ENCODE measurements at regions not wholly inside any gene's neighbourhood (a gene's known extent, or its start where the extent isn't known, plus 50 kb on each side); places are given as distances from the start of the nearest gene placed in this dataset.
A peak's percentile ranks its signal among the peaks of the same experiment; 100 is the strongest.
"Not testable (repeated sequence)": the region's sequence is repeated elsewhere in the genome, so short reads cannot be mapped to it uniquely, and the experiment has no call there.

- H3K9me3 ChIP-seq (ENCODE audit: control insufficient read depth, insufficient read depth, low read depth, low read length); H3K27ac ChIP-seq (ENCODE audit: insufficient read depth, low read length); H3K27me3 ChIP-seq (ENCODE audit: control insufficient read depth, insufficient read depth, low read length); H3K36me3 ChIP-seq (ENCODE audit: control insufficient read depth, insufficient read depth, low read length); H3K9ac ChIP-seq (ENCODE audit: insufficient read depth, low read length); H3K79me2 ChIP-seq (ENCODE audit: control insufficient read depth, insufficient read depth, low read length); DNase-seq (ENCODE audit: low read depth in 2 of 2); H2AFZ ChIP-seq (ENCODE audit: low read length); H3K4me2 ChIP-seq (ENCODE audit: extremely low read depth, insufficient read depth, low read length); H3K4me3 ChIP-seq (replicated peaks in 1 of 4; ENCODE audit: control extremely low read depth in 1 of 4, insufficient read depth in 1 of 4, low read depth in 3 of 4, low read length in 4 of 4); H3K4me1 ChIP-seq (ENCODE audit: control insufficient read depth, extremely low read depth, insufficient read depth, low read length); H4K20me1 ChIP-seq (ENCODE audit: control insufficient read depth, extremely low read depth, insufficient read depth, low read length): not testable (repeated sequence)
Measured at GRCh38 chr2:111380733-111381439, 260.2 kb downstream of the BCL2L11 start.

DNA sequence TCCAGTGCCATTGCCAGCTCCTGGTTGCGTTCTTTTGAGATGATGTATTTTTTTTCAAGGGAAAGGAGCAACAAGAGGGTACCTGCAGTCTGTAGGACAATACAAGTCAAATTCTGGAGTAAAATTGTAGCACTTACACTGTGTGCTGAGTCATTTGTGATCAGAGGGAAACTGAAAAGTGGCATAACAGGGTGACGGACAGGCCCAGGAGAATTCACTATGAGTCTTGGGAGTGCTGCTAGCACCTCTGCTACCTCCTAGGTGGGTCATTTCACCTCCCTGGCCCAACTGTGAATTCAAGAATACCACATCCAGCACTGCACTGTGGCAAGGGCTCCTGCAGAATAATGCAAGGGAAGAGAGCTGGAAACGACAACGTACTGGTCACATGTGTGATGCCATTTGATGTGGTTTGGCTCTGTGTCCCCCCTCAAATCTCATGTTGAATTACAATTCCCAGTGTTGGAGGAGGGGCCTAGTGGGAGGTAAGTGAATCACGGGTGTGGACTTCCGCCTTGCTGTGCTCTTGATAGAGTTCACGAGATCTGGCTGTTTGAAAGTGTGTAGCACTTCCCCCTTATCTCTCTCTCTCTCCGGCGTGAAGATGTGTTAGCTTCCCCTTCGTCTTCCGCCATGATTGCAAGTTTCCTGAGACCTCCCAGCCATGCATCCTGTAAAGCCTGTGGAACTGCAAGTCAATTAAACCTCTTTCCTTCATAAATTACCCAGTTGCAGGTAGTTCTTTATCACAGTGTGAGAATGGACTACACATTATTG lies 261.0 kb downstream of the BCL2L11 start:
- not testable (repeated sequence) for H3K9me3 ChIP-seq (ENCODE audit: control insufficient read depth, insufficient read depth, low read depth, low read length); H3K9ac ChIP-seq (ENCODE audit: insufficient read depth, low read length); H3K27ac ChIP-seq (ENCODE audit: insufficient read depth, low read length); H3K4me1 ChIP-seq (ENCODE audit: control insufficient read depth, extremely low read depth, insufficient read depth, low read length); H2AFZ ChIP-seq (ENCODE audit: low read length); H3K4me2 ChIP-seq (ENCODE audit: extremely low read depth, insufficient read depth, low read length); H3K27me3 ChIP-seq (ENCODE audit: control insufficient read depth, insufficient read depth, low read length); H4K20me1 ChIP-seq (ENCODE audit: control insufficient read depth, extremely low read depth, insufficient read depth, low read length); H3K4me3 ChIP-seq (replicated peaks in 1 of 4; ENCODE audit: control extremely low read depth in 1 of 4, insufficient read depth in 1 of 4, low read depth in 3 of 4, low read length in 4 of 4); H3K79me2 ChIP-seq (ENCODE audit: control insufficient read depth, insufficient read depth, low read length); DNase-seq (ENCODE audit: low read depth in 2 of 2); H3K36me3 ChIP-seq (ENCODE audit: control insufficient read depth, insufficient read depth, low read length)

- not testable (repeated sequence) for H3K27ac ChIP-seq (ENCODE audit: insufficient read depth, low read length); H3K4me2 ChIP-seq (ENCODE audit: extremely low read depth, insufficient read depth, low read length)
Measured at GRCh38 chr2:111382507-111382906, 261.8 kb downstream of the BCL2L11 start.

GRCh38 chr2:111383311-111383710 lies 262.6 kb downstream of the BCL2L11 start:
- not testable (repeated sequence) for H3K79me2 ChIP-seq (ENCODE audit: control insufficient read depth, insufficient read depth, low read length); H3K36me3 ChIP-seq (ENCODE audit: control insufficient read depth, insufficient read depth, low read length); H3K9ac ChIP-seq (ENCODE audit: insufficient read depth, low read length); H2AFZ ChIP-seq (ENCODE audit: low read length); H4K20me1 ChIP-seq (ENCODE audit: control insufficient read depth, extremely low read depth, insufficient read depth, low read length); DNase-seq (ENCODE audit: low read depth in 2 of 2); H3K4me1 ChIP-seq (ENCODE audit: control insufficient read depth, extremely low read depth, insufficient read depth, low read length); H3K9me3 ChIP-seq (ENCODE audit: control insufficient read depth, insufficient read depth, low read depth, low read length); H3K4me3 ChIP-seq (replicated peaks in 1 of 4; ENCODE audit: control extremely low read depth in 1 of 4, insufficient read depth in 1 of 4, low read depth in 3 of 4, low read length in 4 of 4); H3K4me2 ChIP-seq (ENCODE audit: extremely low read depth, insufficient read depth, low read length); H3K27me3 ChIP-seq (ENCODE audit: control insufficient read depth, insufficient read depth, low read length); H3K27ac ChIP-seq (ENCODE audit: insufficient read depth, low read length)

More at GRCh38 chr2:111382507-111382906, 261.8 kb downstream of the BCL2L11 start:
- not testable (repeated sequence) for H3K9ac ChIP-seq (ENCODE audit: insufficient read depth, low read length); H4K20me1 ChIP-seq (ENCODE audit: control insufficient read depth, extremely low read depth, insufficient read depth, low read length); DNase-seq (ENCODE audit: low read depth in 2 of 2); H3K27me3 ChIP-seq (ENCODE audit: control insufficient read depth, insufficient read depth, low read length); H3K9me3 ChIP-seq (ENCODE audit: control insufficient read depth, insufficient read depth, low read depth, low read length); H2AFZ ChIP-seq (ENCODE audit: low read length); H3K4me1 ChIP-seq (ENCODE audit: control insufficient read depth, extremely low read depth, insufficient read depth, low read length); H3K4me3 ChIP-seq (replicated peaks in 1 of 4; ENCODE audit: control extremely low read depth in 1 of 4, insufficient read depth in 1 of 4, low read depth in 3 of 4, low read length in 4 of 4); H3K36me3 ChIP-seq (ENCODE audit: control insufficient read depth, insufficient read depth, low read length); H3K79me2 ChIP-seq (ENCODE audit: control insufficient read depth, insufficient read depth, low read length)

GRCh38 chr2:111385226-111385957 lies 264.7 kb downstream of the BCL2L11 start:
- H3K27me3 ChIP-seq (ENCODE audit: control insufficient read depth, insufficient read depth, low read length); H3K79me2 ChIP-seq (ENCODE audit: control insufficient read depth, insufficient read depth, low read length); H3K9ac ChIP-seq (ENCODE audit: insufficient read depth, low read length); H3K9me3 ChIP-seq (ENCODE audit: control insufficient read depth, insufficient read depth, low read depth, low read length); H2AFZ ChIP-seq (ENCODE audit: low read length); H3K4me1 ChIP-seq (ENCODE audit: control insufficient read depth, extremely low read depth, insufficient read depth, low read length); H3K27ac ChIP-seq (ENCODE audit: insufficient read depth, low read length); H3K36me3 ChIP-seq (ENCODE audit: control insufficient read depth, insufficient read depth, low read length); H4K20me1 ChIP-seq (ENCODE audit: control insufficient read depth, extremely low read depth, insufficient read depth, low read length); H3K4me3 ChIP-seq (replicated peaks in 1 of 4; ENCODE audit: control extremely low read depth in 1 of 4, insufficient read depth in 1 of 4, low read depth in 3 of 4, low read length in 4 of 4); H3K4me2 ChIP-seq (ENCODE audit: extremely low read depth, insufficient read depth, low read length): not testable (repeated sequence)
- DNase-seq (ENCODE audit: low read depth in 2 of 2) = peak in 1 of 2 donors; percentile 56

- H3K4me3 ChIP-seq (replicated peaks in 1 of 4; ENCODE audit: control extremely low read depth in 1 of 4, insufficient read depth in 1 of 4, low read depth in 3 of 4, low read length in 4 of 4); H2AFZ ChIP-seq (ENCODE audit: low read length); H3K9ac ChIP-seq (ENCODE audit: insufficient read depth, low read length); H3K79me2 ChIP-seq (ENCODE audit: control insufficient read depth, insufficient read depth, low read length); H3K27ac ChIP-seq (ENCODE audit: insufficient read depth, low read length); H3K36me3 ChIP-seq (ENCODE audit: control insufficient read depth, insufficient read depth, low read length); H3K9me3 ChIP-seq (ENCODE audit: control insufficient read depth, insufficient read depth, low read depth, low read length); H3K4me1 ChIP-seq (ENCODE audit: control insufficient read depth, extremely low read depth, insufficient read depth, low read length); H3K4me2 ChIP-seq (ENCODE audit: extremely low read depth, insufficient read depth, low read length); H3K27me3 ChIP-seq (ENCODE audit: control insufficient read depth, insufficient read depth, low read length); H4K20me1 ChIP-seq (ENCODE audit: control insufficient read depth, extremely low read depth, insufficient read depth, low read length): not testable (repeated sequence)
- DNase-seq (ENCODE audit: low read depth in 2 of 2) = peak; percentile 28 to 31
Measured at GRCh38 chr2:111390605-111391004, 269.9 kb downstream of the BCL2L11 start.
